Mesendoderm (in vitro differentiated cells): ENCODE measurements at regions not wholly inside any gene's neighbourhood (a gene's known extent, or its start where the extent isn't known, plus 50 kb on each side); places are given as distances from the start of the nearest gene placed in this dataset.

Experiments used
- DNase-seq: peaks from one replicate; pipeline ENCODE4 v3.0.0; 2013
- H2AK5ac ChIP-seq: 2 replicates; pipeline ENCODE4 v1.6.1; 2013; ENCODE audit warnings: low read length, inconsistent platforms
- H2BK120ac ChIP-seq: 2 replicates; pipeline ENCODE4 v1.6.1; 2013; ENCODE audit warnings: low read depth, mild to moderate bottlenecking, low read length, moderate library complexity, mixed read lengths
- H2BK15ac ChIP-seq: replicated peaks from 2 replicates; pipeline ENCODE4 v1.6.1; 2013; ENCODE audit warnings: low read depth, mild to moderate bottlenecking, moderate library complexity
- H2BK5ac ChIP-seq: 2 replicates; pipeline ENCODE4 v1.6.1; 2013; ENCODE audit warnings: low read length, inconsistent platforms
- H3K18ac ChIP-seq: 2 replicates; pipeline ENCODE4 v1.6.1; 2013; ENCODE audit warnings: mild to moderate bottlenecking, low read length, mixed read lengths
- H3K23ac ChIP-seq: one replicate; pipeline ENCODE4 v1.6.1; 2013; ENCODE audit warnings: low read length
- H3K27ac ChIP-seq: 2 replicates; pipeline ENCODE4 v1.5.1; 2013; ENCODE audit warnings: low read depth, mild to moderate bottlenecking, inconsistent platforms, low read length, moderate library complexity
- H3K27me3 ChIP-seq: 2 replicates; pipeline ENCODE4 v1.6.1; 2013; ENCODE audit warnings: low read length, control low read depth, mild to moderate bottlenecking, inconsistent platforms; ENCODE audit not compliant: insufficient read depth, poor library complexity
- H3K36me3 ChIP-seq: 2 replicates; pipeline ENCODE4 v1.6.1; 2013; ENCODE audit warnings: low read length, inconsistent platforms; ENCODE audit not compliant: control insufficient read depth, insufficient read depth
- H3K4ac ChIP-seq: one replicate; pipeline ENCODE4 v1.6.1; 2013; ENCODE audit warnings: low read depth, mild to moderate bottlenecking, low read length, moderate library complexity
- H3K4me1 ChIP-seq: 2 replicates; pipeline ENCODE4 v1.6.1; 2013; ENCODE audit warnings: low read depth, low read length, inconsistent platforms; ENCODE audit not compliant: control insufficient read depth
- H3K4me2 ChIP-seq: 2 replicates; pipeline ENCODE4 v1.6.1; 2013; ENCODE audit warnings: low read length
- H3K4me3 ChIP-seq: 2 replicates; pipeline ENCODE4 v1.5.1; 2013; ENCODE audit warnings: mild to moderate bottlenecking, low read length
- H3K56ac ChIP-seq: one replicate; pipeline ENCODE4 v1.6.1; 2013; ENCODE audit warnings: low read length
- H3K79me1 ChIP-seq: 2 replicates; pipeline ENCODE4 v1.6.1; 2013; ENCODE audit warnings: low read length, inconsistent platforms
- H3K79me2 ChIP-seq: 2 replicates; pipeline ENCODE4 v1.6.1; 2013; ENCODE audit warnings: mild to moderate bottlenecking, low read length; ENCODE audit not compliant: control insufficient read depth, insufficient read depth
- H3K9ac ChIP-seq: 2 replicates; pipeline ENCODE4 v1.6.1; 2013; ENCODE audit warnings: low read length, inconsistent platforms
- H4K5ac ChIP-seq: one replicate; pipeline ENCODE4 v1.6.1; 2013; ENCODE audit warnings: low read length
- H4K8ac ChIP-seq: one replicate; pipeline ENCODE4 v1.6.1; 2013; ENCODE audit warnings: low read depth, mild to moderate bottlenecking, control low read depth, low read length, moderate library complexity
- WGBS: extraction: QIAGEN DNeasy Blood & Tissue Kit; methylation state at CpG from one replicate; pipeline ENCODE4 v1.1.7; 2013; ENCODE audit warnings: low lambda C conversion rate, missing lambda C conversion rate; ENCODE audit not compliant: insufficient coverage; ENCODE audit errors: extremely low coverage; 5-methylcytosine and 5-hydroxymethylcytosine counted together

GRCh38 chr19:31119951-31120690, 229.1 kb downstream of the TSHZ3 start:
- Histone ChIP-seq H2AK5ac (no peak overlapping the region), H3K4me2 (no peak overlapping the region), H3K27ac (no peak overlapping the region), H3K18ac (no peak overlapping the region), H4K8ac (no peak overlapping the region), H2BK5ac (no peak overlapping the region), H3K4me3 (no peak overlapping the region), H2BK15ac (no peak overlapping the region), H3K79me2 (no peaks in the 10 kb centered on the region), H3K4me1 (no peaks in the 10 kb centered on the region), H3K56ac (no peak overlapping the region), H3K4ac (no peak overlapping the region), H3K79me1 (no peaks in the 10 kb centered on the region), H4K5ac (no peak overlapping the region), H3K23ac (no peak overlapping the region), H3K27me3 (no peaks in the 10 kb centered on the region), H3K9ac (no peak overlapping the region), H3K36me3 (no peaks in the 10 kb centered on the region), H2BK120ac (no peak overlapping the region)
- no peak for DNase-seq
- whole genome bisulfite sequencing: no CpG with 5 or more reads among the region's 5 CpGs

- Histone ChIP-seq H3K4me3 (no peak overlapping the region), H4K5ac (no peak overlapping the region), H3K4me2 (no peak overlapping the region)
These were observed 230.2 kb downstream of the TSHZ3 start for GRCh38 chr19:31118986-31119385.

GRCh38 chr19:31118287-31118955, 230.8 kb downstream of the TSHZ3 start:
- Histone ChIP-seq H3K4me2 (no peak overlapping the region), H2BK5ac (no peak overlapping the region), H4K5ac (no peak overlapping the region), H3K79me1 (no peaks in the 10 kb centered on the region), H3K18ac (no peak overlapping the region), H3K27me3 (no peaks in the 10 kb centered on the region), H3K4ac (no peak overlapping the region), H3K4me3 (no peak overlapping the region), H2BK120ac (no peak overlapping the region), H2AK5ac (no peak overlapping the region), H3K27ac (no peak overlapping the region), H3K56ac (no peak overlapping the region), H3K36me3 (no peaks in the 10 kb centered on the region), H2BK15ac (no peak overlapping the region), H3K79me2 (no peaks in the 10 kb centered on the region), H3K23ac (no peak overlapping the region), H4K8ac (no peak overlapping the region), H3K9ac (no peak overlapping the region), H3K4me1 (no peaks in the 10 kb centered on the region)
- WGBS: no CpG with 5 or more reads among the region's 15 CpGs
- DNase-seq: peak; percentile 35

More at GRCh38 chr19:31118986-31119385, 230.2 kb downstream of the TSHZ3 start:
- Histone ChIP-seq H3K27ac (no peak overlapping the region), H3K4ac (no peak overlapping the region), H2BK15ac (no peak overlapping the region), H3K56ac (no peak overlapping the region), H2BK5ac (no peak overlapping the region), H3K18ac (no peak overlapping the region), H3K79me1 (no peaks in the 10 kb centered on the region), H3K36me3 (no peaks in the 10 kb centered on the region), H3K79me2 (no peaks in the 10 kb centered on the region), H2BK120ac (no peak overlapping the region), H3K27me3 (no peaks in the 10 kb centered on the region), H3K9ac (no peak overlapping the region), H2AK5ac (no peak overlapping the region), H3K4me1 (no peaks in the 10 kb centered on the region), H3K23ac (no peak overlapping the region), H4K8ac (no peak overlapping the region)
- no peak for DNase-seq
- no CpG with 5 or more reads among the region's 4 CpGs for WGBS

- Histone ChIP-seq H4K8ac (no peak overlapping the region), H2AK5ac (no peak overlapping the region), H3K18ac (no peak overlapping the region), H4K5ac (no peak overlapping the region), H3K9ac (no peak overlapping the region), H3K4me2 (no peak overlapping the region), H3K79me1 (no peaks in the 10 kb centered on the region), H3K36me3 (no peaks in the 10 kb centered on the region), H3K79me2 (no peaks in the 10 kb centered on the region), H3K56ac (no peak overlapping the region), H3K4ac (no peak overlapping the region), H3K27me3 (no peaks in the 10 kb centered on the region), H3K4me3 (no peak overlapping the region), H2BK120ac (no peak overlapping the region), H2BK5ac (no peak overlapping the region), H3K23ac (no peak overlapping the region), H3K27ac (no peak overlapping the region), H2BK15ac (no peak overlapping the region), H3K4me1 (no peaks in the 10 kb centered on the region)
- no peak for DNase-seq
These were observed 234.7 kb downstream of the TSHZ3 start for GRCh38 chr19:31114585-31114984.

- no peak for DNase-seq
- Histone ChIP-seq H4K5ac (no peak overlapping the region), H3K79me1 (no peaks in the 10 kb centered on the region), H3K9ac (no peak overlapping the region), H3K4me2 (no peak overlapping the region), H3K79me2 (no peaks in the 10 kb centered on the region), H3K4me1 (no peaks in the 10 kb centered on the region), H2AK5ac (no peak overlapping the region), H3K27ac (no peak overlapping the region), H3K56ac (no peak overlapping the region), H4K8ac (no peak overlapping the region), H2BK120ac (no peak overlapping the region), H3K23ac (no peak overlapping the region), H3K36me3 (no peaks in the 10 kb centered on the region), H3K27me3 (no peaks in the 10 kb centered on the region), H3K18ac (no peak overlapping the region), H3K4ac (no peak overlapping the region), H2BK5ac (no peak overlapping the region), H3K4me3 (no peak overlapping the region), H2BK15ac (no peak overlapping the region)
- no CpG with 5 or more reads among the region's 1 CpG for WGBS
These were observed 235.9 kb downstream of the TSHZ3 start for GRCh38 chr19:31113293-31113692.
